Fibroblast of villous mesenchyme (primary cell): ENCODE measurements at regions not wholly inside any gene's neighbourhood (a gene's known extent, or its start where the extent isn't known, plus 50 kb on each side); places are given as distances from the start of the nearest gene placed in this dataset.

Experiments used
- DNase-seq: peaks from one replicate; pipeline ENCODE4 v3.0.0-alpha.2; 2010; ENCODE audit warnings: low read depth
- H3K4me3 ChIP-seq: 2 replicates; pipeline ENCODE4 v1.5.1; 2011; ENCODE audit warnings: low read depth, mild to moderate bottlenecking, low read length
- TF ChIP-seq, protein P1 (sequence below): IDR thresholded peaks from 2 replicates; pipeline ENCODE4 v1.5.1; 2012; ENCODE audit warnings: low read depth, mild to moderate bottlenecking, low read length; ENCODE audit not compliant: insufficient read depth

DNA sequence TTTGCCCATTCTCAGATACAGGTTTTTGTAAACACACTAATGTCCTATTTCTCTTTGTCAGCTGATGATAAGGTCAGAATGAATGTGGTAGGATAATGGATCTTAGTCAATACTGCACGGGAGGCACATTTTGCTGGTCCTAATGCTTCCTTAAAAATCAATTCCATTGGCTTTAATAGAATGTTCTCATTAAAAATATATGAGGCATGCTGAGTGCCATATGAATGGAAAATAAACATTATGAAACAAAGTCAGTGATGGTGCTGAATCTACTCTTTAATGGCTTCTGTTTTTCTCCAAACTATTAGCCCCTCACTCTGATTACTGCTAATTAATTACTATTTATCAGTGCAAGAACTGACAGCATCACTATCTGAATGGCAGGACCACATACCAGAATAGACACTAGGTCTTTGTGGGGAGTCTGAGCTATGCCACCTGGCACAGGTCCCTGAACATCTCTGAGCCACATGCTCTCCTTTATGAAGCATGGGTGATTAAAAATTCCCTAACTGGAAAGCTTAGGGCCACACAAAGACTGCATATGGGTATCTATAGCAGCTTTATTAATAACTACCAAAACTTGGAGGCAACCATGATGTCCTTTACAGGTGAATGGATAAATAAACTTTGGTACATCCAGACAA is 278.9 kb downstream of the MEX3B start:
- no peak for DNase-seq
- TF ChIP-seq, protein P1, sequence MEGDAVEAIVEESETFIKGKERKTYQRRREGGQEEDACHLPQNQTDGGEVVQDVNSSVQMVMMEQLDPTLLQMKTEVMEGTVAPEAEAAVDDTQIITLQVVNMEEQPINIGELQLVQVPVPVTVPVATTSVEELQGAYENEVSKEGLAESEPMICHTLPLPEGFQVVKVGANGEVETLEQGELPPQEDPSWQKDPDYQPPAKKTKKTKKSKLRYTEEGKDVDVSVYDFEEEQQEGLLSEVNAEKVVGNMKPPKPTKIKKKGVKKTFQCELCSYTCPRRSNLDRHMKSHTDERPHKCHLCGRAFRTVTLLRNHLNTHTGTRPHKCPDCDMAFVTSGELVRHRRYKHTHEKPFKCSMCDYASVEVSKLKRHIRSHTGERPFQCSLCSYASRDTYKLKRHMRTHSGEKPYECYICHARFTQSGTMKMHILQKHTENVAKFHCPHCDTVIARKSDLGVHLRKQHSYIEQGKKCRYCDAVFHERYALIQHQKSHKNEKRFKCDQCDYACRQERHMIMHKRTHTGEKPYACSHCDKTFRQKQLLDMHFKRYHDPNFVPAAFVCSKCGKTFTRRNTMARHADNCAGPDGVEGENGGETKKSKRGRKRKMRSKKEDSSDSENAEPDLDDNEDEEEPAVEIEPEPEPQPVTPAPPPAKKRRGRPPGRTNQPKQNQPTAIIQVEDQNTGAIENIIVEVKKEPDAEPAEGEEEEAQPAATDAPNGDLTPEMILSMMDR: no peak

DNA sequence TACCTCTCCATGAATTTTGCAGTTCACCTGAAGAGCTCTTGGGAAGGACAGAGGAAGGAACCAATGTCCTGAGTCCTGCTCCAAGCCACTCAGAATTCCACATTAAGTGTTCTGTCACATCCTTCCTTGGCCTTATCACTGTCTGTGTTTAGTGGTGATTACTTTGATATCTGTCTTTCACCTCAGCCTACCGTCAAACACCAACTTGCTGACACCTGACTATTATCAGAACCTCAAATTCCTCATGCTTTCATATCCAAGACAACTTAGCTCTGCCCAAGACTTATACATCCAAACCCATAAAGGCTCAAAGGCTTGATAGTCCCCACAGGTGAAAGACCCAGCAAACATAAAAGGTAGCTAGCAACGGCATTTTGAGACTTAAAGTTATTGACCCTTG is 280.0 kb downstream of the MEX3B start:
- no peak for DNase-seq
- TF ChIP-seq, protein P1: no peak
- H3K4me3 ChIP-seq: no peak overlapping the region

More for the DNA sequence above, 278.9 kb downstream of the MEX3B start:
- no peak overlapping the region for H3K4me3 ChIP-seq

DNA sequence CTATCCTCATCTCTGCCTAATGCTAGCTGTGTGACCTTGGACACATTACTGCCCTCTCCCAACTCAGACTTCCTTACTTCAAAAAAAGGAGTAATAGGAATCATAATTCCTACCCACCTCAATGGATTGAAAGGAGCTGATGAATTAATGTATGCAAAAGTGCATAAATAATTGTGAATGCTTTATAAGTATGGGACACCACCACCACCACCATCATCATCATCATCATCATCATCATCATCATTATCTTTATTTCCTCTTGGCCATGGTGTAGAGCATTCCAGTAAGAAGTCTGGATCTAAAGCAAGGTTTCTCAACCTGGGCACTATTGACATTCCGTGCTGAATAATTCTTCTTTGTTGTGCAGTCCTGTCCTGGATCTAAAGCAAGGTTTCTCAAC is 282.5 kb downstream of the MEX3B start:
- TF ChIP-seq, protein P1: no peak
- no peak overlapping the region for H3K4me3 ChIP-seq
- DNase-seq: no peak

DNA sequence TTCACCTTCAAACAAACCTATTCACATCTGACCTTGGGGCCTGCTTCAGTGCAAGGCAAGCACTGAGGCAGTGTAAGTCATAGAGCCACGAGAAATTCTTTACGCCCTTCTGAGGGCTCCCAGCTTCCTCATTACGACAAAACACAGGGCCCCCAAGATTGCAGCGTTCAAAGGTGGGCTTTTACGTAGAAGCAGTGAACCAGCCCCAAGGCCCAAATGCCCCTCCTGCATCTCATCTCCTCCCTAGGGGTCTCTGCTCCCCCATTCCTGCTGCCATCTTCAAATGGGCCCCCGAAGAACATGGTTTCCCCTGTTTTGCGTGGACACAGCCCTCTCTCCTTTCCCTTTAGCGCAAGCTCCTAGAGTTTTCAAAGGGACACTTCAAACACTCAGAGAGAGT is 285.1 kb downstream of the MEX3B start:
- DNase-seq: no peak
- TF ChIP-seq, protein P1: no peak
- no peak overlapping the region for H3K4me3 ChIP-seq

DNA sequence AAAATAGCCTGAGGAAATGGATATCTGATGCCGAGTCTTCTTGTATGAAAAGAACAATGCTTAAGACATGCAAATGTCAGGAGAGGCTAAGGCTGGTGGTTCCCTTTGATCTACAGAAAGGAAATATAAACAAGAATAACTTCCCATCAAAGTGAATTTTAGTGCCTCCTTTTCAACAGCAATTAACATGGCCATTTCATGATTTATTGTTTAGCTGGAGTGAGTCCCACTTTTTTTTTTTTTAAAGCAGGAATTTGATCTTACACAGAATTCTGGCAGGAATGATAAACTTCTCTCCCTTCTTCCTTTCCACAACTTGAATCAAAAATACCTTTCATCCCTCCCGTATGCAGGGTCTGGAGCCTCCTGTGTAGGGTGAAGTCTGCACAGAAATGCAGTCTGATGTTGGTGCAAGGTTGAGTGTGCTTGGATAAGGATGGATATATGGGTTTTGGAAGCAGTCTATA is 287.0 kb downstream of the MEX3B start:
- no peak overlapping the region for H3K4me3 ChIP-seq
- TF ChIP-seq, protein P1: no peak
- DNase-seq: no peak

DNA sequence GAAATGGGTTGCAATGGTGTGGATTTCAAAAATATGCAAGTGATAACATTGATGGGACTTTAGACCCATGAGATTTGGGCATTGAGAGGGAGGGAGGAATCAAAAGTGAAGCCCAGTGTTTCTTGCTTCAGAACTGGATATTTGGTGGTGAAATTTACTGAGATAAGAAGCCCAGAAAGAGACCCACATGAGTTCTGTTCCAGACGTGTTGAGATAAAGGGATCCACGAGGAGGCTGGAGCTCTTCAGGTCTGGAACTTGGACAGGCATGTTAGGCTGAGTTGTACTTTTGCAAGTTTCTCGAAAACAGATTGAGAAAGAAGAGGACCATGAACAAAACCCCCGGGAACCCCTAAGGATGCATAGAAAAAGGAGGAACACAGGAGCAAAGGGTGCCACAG is 290.2 kb downstream of the MEX3B start:
- TF ChIP-seq, protein P1: no peak
- H3K4me3 ChIP-seq: no peak overlapping the region
- no peak for DNase-seq

DNA sequence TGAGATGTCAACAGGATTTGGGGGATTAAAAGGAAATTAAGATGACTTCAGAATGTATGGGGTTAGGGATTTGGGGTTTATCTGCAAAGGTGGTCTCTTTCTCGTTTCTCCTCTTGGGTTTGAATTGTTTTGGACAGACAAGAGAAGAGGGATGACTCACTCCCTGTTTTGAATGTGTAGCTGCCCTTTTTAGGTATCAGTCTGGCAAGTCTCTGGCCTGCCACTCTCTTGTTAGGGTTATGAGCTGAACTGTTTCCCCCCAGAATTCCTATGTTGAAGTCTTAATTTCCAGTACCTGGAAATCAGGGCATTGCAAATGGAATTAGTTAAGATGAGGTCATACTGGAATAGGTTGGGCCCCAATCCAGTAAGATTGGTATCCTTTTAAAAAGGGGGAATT is 291.7 kb downstream of the MEX3B start:
- TF ChIP-seq, protein P1: no peak
- no peak overlapping the region for H3K4me3 ChIP-seq
- no peak for DNase-seq
